WTC11 (cell line): ENCODE measurements at regions not wholly inside any gene's neighbourhood (a gene's known extent, or its start where the extent isn't known, plus 50 kb on each side); places are given as distances from the start of the nearest gene placed in this dataset.

Experiments
- ATF1 ChIP-seq: sonication (generic); formaldehyde crosslinking; IDR thresholded peaks from 2 replicates; pipeline ENCODE4 v1.8.1; 2023; ENCODE audit warnings: mild to moderate bottlenecking, moderate library complexity, missing genetic modification reagents
- ATF2 ChIP-seq: sonication (generic); formaldehyde crosslinking; IDR thresholded peaks from 2 replicates; pipeline ENCODE4 v1.8.1; 2022; ENCODE audit warnings: low read depth, missing genetic modification reagents, borderline replicate concordance
- CBFB ChIP-seq: sonication (generic); formaldehyde crosslinking; IDR thresholded peaks from 2 replicates; pipeline ENCODE4 v1.8.1; 2022; ENCODE audit warnings: mild to moderate bottlenecking, low read depth, missing genetic modification reagents
- CTCF ChIP-seq: fragments of 200-600 bp; IDR thresholded peaks from 2 replicates; pipeline ENCODE4 v1.8.0; 2022; ENCODE audit warnings: antibody characterized with exemption
- IRF1 ChIP-seq: sonication (generic); formaldehyde crosslinking; IDR thresholded peaks from 2 replicates; pipeline ENCODE4 v1.8.0; 2023; ENCODE audit warnings: missing genetic modification reagents
- MAX ChIP-seq: sonication (generic); formaldehyde crosslinking; IDR thresholded peaks from 2 replicates; pipeline ENCODE4 v1.8.0; 2022; ENCODE audit warnings: mild to moderate bottlenecking, missing genetic modification reagents
- NFE2L1 ChIP-seq: sonication (generic); formaldehyde crosslinking; IDR thresholded peaks from 2 replicates; pipeline ENCODE4 v1.8.1; 2023; ENCODE audit warnings: missing genetic modification reagents
- SMAD3 ChIP-seq: sonication (generic); formaldehyde crosslinking; IDR thresholded peaks from 2 replicates; pipeline ENCODE4 v1.8.0; 2022; ENCODE audit warnings: missing genetic modification reagents, mild to moderate bottlenecking, borderline replicate concordance
- TCF7 ChIP-seq: sonication (generic); formaldehyde crosslinking; IDR thresholded peaks from 2 replicates; pipeline ENCODE4 v1.8.0; 2022; ENCODE audit warnings: mild to moderate bottlenecking, low read depth, missing genetic modification reagents, moderate library complexity
- TEAD1 ChIP-seq: sonication (generic); formaldehyde crosslinking; IDR thresholded peaks from 2 replicates; pipeline ENCODE4 v1.8.0; 2022; ENCODE audit warnings: mild to moderate bottlenecking, missing genetic modification reagents
- USF1 ChIP-seq: sonication (generic); formaldehyde crosslinking; IDR thresholded peaks from 2 replicates; pipeline ENCODE4 v1.8.0; 2022; ENCODE audit warnings: mild to moderate bottlenecking, missing genetic modification reagents
- ZNF121 ChIP-seq: sonication (generic); formaldehyde crosslinking; IDR thresholded peaks from 2 replicates; pipeline ENCODE4 v1.8.0; 2023; ENCODE audit warnings: missing genetic modification reagents
- ZNF512 ChIP-seq: sonication (generic); formaldehyde crosslinking; IDR thresholded peaks from 2 replicates; pipeline ENCODE4 v1.8.1; 2022; ENCODE audit warnings: missing genetic modification reagents, borderline replicate concordance

GRCh38 chr16:54594601-54595391 is 308.2 kb upstream of the IRX3 start:
- no peak for TF ChIP-seq CTCF
- TF ChIP-seq MAX (CRISPR knock-in tag): no peak
- no peak for TF ChIP-seq ZNF512 (CRISPR knock-in tag)
- no peak for TF ChIP-seq NFE2L1
- no peak for TF ChIP-seq USF1 (CRISPR knock-in tag)
- no peak for TF ChIP-seq TCF7
- no peak for TF ChIP-seq SMAD3 (CRISPR knock-in tag)
- TF ChIP-seq IRF1 (CRISPR knock-in tag): no peak
- no peak for TF ChIP-seq ATF1 (CRISPR knock-in tag)
- TF ChIP-seq TEAD1 (CRISPR knock-in tag): no peak
- TF ChIP-seq CBFB (CRISPR knock-in tag): no peak
- TF ChIP-seq ATF2: no peak
- no peak for TF ChIP-seq ZNF121 (CRISPR knock-in tag)
